ENCODE measurements at regions not wholly inside any gene's neighbourhood (a gene's known extent, or its start where the extent isn't known, plus 50 kb on each side); places are given as distances from the start of the nearest gene placed in this dataset.

- TF ChIP-seq GATA2 (IDR thresholded peaks at IDR 0.05; ENCODE audit: low read depth, low read length), result no peak
- no peak for TF ChIP-seq GATA3 (IDR thresholded peaks at IDR 0.05; ENCODE audit: low read depth, low read length)
Measured at GRCh38 chr3:117184574-117184973, 475.0 kb downstream of the TUSC7 start.
